ENCODE measurements at regions not wholly inside any gene's neighbourhood (a gene's known extent, or its start where the extent isn't known, plus 50 kb on each side); places are given as distances from the start of the nearest gene placed in this dataset.

DNA sequence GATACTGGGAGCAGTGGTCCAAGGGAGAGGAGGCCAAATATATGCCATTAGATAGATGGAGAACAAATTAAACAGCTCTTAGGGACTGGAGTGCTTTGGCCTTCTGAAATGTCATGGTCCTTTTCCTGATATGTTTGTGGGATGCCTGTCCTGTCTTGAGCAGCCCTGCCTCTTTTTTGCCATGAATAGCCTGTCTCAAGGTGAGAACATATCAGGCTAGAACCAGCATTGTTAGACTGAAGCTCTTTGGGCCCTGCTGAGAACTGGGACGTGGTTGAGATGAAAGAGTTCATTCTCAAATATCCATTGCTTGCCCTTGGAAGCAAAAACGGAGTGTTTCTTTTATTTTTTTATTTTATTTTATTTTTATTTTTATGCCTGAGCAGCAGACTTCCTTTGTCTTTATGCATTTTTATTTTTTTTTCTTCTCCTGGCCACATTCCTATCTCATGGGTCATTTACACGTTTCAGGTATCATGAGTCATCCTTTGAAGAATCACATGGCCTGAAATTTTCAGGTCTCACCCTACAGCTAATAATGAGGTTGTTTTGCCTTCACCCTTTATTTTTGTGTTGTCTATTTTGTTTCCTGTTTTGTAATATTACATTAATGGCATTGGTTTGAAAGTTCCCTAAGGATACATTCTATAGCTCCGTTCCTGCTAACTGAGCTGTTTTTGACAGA, 371.4 kb downstream of the PSAT1 start:
- H3K4me1 Mint-ChIP-seq (ENCODE audit: unreplicated experiment): peaks cover 5% of the 10 kb centered on the region
- peaks cover 3% of the 10 kb centered on the region for H3K27me3 Mint-ChIP-seq (ENCODE audit: unreplicated experiment)
- H3K4me3 Mint-ChIP-seq (ENCODE audit: unreplicated experiment): no peak overlapping the region
- no peaks in the 10 kb centered on the region for H3K9me3 Mint-ChIP-seq (ENCODE audit: unreplicated experiment)
- H3K36me3 Mint-ChIP-seq (ENCODE audit: low read depth, unreplicated experiment): no peaks in the 10 kb centered on the region
- TF ChIP-seq, protein P1, sequence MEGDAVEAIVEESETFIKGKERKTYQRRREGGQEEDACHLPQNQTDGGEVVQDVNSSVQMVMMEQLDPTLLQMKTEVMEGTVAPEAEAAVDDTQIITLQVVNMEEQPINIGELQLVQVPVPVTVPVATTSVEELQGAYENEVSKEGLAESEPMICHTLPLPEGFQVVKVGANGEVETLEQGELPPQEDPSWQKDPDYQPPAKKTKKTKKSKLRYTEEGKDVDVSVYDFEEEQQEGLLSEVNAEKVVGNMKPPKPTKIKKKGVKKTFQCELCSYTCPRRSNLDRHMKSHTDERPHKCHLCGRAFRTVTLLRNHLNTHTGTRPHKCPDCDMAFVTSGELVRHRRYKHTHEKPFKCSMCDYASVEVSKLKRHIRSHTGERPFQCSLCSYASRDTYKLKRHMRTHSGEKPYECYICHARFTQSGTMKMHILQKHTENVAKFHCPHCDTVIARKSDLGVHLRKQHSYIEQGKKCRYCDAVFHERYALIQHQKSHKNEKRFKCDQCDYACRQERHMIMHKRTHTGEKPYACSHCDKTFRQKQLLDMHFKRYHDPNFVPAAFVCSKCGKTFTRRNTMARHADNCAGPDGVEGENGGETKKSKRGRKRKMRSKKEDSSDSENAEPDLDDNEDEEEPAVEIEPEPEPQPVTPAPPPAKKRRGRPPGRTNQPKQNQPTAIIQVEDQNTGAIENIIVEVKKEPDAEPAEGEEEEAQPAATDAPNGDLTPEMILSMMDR (IDR thresholded peaks at IDR 0.05; ENCODE audit: unreplicated experiment): no peak
- DNase-seq (ENCODE audit: low spot score): no peak
- H3K27ac Mint-ChIP-seq (ENCODE audit: unreplicated experiment): no peak overlapping the region

DNA sequence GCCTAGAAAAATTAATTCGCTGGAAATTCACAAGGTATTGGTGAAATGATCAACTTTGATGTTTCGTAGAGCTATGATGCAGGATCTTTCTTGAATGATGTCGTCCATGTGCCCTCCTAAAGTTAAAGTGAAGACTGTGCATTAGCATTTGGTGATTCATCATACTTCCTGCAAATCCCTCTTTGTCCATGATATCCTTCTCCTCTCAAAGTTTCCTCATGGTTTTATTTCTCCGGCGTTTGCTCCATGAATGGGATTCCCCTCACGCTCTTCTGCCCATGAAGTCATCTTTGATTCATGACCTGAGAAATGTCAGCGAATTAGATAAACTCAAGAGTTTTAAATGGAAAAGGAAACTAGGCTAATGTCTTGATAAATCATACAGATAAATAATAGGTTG, 372.7 kb downstream of the PSAT1 start:
- no peak for DNase-seq (ENCODE audit: low spot score)
- Mint-ChIP-seq H3K27me3 (ENCODE audit: unreplicated experiment) (peaks cover 3% of the 10 kb centered on the region), H3K36me3 (ENCODE audit: low read depth, unreplicated experiment) (no peaks in the 10 kb centered on the region), H3K4me3 (ENCODE audit: unreplicated experiment) (no peak overlapping the region), H3K9me3 (ENCODE audit: unreplicated experiment) (no peaks in the 10 kb centered on the region), H3K4me1 (ENCODE audit: unreplicated experiment) (peaks cover 5% of the 10 kb centered on the region), H3K27ac (ENCODE audit: unreplicated experiment) (no peak overlapping the region)
- TF ChIP-seq, protein P1 (IDR thresholded peaks at IDR 0.05; ENCODE audit: unreplicated experiment): no peak

DNA sequence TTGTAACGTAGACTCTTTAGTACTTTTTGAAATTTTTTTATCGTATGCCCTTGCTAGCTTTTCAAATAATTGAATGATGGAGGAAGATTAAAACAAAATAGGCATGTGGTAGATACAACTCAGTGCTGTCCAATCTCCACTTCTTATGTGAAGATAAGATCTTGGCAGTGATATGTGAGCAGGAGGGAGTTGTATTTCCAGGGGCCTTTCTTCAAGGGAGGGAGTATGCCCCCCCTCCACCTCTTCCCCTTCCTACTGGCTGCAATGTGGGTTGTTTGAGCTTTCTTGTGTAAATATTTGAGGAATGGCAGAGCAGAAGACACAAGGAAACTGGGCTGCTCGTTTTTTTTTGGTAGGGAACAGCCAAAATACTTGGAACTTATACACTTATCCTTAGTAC, 374.9 kb downstream of the PSAT1 start:
- H3K27ac Mint-ChIP-seq (ENCODE audit: unreplicated experiment): no peak overlapping the region
- H3K4me3 Mint-ChIP-seq (ENCODE audit: unreplicated experiment): no peak overlapping the region
- no peak for DNase-seq (ENCODE audit: low spot score)
- H3K4me1 Mint-ChIP-seq (ENCODE audit: unreplicated experiment): peaks cover 5% of the 10 kb centered on the region
- peaks cover 3% of the 10 kb centered on the region for H3K27me3 Mint-ChIP-seq (ENCODE audit: unreplicated experiment)
- TF ChIP-seq, protein P1 (IDR thresholded peaks at IDR 0.05; ENCODE audit: unreplicated experiment): no peak
- H3K9me3 Mint-ChIP-seq (ENCODE audit: unreplicated experiment): no peaks in the 10 kb centered on the region
- H3K36me3 Mint-ChIP-seq (ENCODE audit: low read depth, unreplicated experiment): no peaks in the 10 kb centered on the region

DNA sequence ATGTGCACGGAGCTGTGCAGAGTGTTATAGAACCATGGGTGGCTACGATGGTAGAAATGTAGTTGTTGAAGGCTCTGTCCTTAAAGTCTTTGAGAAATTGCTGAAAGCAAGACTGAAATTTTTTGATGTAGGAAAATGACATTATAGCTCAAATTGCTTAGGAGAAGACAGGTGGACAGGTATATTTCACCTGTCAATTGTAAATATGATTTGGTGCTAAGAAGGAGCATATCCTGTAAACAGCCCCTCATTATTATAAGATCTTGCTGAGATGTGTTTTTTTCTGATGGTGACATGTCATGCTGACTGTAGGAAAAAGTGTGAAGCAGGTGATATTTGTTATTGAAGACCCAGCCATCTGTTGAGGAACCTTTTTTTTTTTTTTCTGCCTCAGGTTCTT, 377.9 kb downstream of the PSAT1 start:
- Mint-ChIP-seq H3K27ac (ENCODE audit: unreplicated experiment) (no peak overlapping the region), H3K36me3 (ENCODE audit: low read depth, unreplicated experiment) (no peaks in the 10 kb centered on the region), H3K4me1 (ENCODE audit: unreplicated experiment) (peaks cover 5% of the 10 kb centered on the region), H3K4me3 (ENCODE audit: unreplicated experiment) (no peak overlapping the region), H3K9me3 (ENCODE audit: unreplicated experiment) (no peaks in the 10 kb centered on the region), H3K27me3 (ENCODE audit: unreplicated experiment) (peaks cover 3% of the 10 kb centered on the region)
- DNase-seq (ENCODE audit: low spot score): no peak
- TF ChIP-seq, protein P1 (IDR thresholded peaks at IDR 0.05; ENCODE audit: unreplicated experiment): no peak

DNA sequence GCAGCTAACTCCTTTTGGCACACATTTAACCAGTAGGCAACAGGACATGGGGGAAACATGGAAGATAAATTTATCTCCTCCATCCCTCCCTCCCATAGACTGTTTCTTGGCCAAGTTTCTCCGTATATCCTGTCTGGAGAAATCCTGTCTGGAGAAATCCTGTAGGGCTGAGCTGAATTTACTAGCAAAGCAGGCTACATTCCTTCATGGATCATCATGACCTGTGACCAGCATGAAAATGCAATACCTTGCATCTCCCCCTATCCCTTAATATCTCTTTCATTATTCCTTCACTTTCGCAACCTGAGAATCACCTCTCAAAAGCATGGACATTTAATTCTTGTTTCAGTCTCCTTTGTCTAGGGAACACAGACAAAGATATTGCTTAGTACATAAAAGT, 379.1 kb downstream of the PSAT1 start:
- TF ChIP-seq, protein P1 (IDR thresholded peaks at IDR 0.05; ENCODE audit: unreplicated experiment): no peak
- peaks cover 3% of the 10 kb centered on the region for H3K27me3 Mint-ChIP-seq (ENCODE audit: unreplicated experiment)
- peaks cover 5% of the 10 kb centered on the region for H3K4me1 Mint-ChIP-seq (ENCODE audit: unreplicated experiment)
- no peaks in the 10 kb centered on the region for H3K36me3 Mint-ChIP-seq (ENCODE audit: low read depth, unreplicated experiment)
- no peak for DNase-seq (ENCODE audit: low spot score)
- H3K27ac Mint-ChIP-seq (ENCODE audit: unreplicated experiment): no peak overlapping the region
- no peaks in the 10 kb centered on the region for H3K9me3 Mint-ChIP-seq (ENCODE audit: unreplicated experiment)
- no peak overlapping the region for H3K4me3 Mint-ChIP-seq (ENCODE audit: unreplicated experiment)
